Glomerular visceral epithelial cell (primary cell): ENCODE measurements at regions not wholly inside any gene's neighbourhood (a gene's known extent, or its start where the extent isn't known, plus 50 kb on each side); places are given as distances from the start of the nearest gene placed in this dataset.

Experiments used
- DNase-seq: peaks from one replicate; pipeline ENCODE4 v3.0.0-alpha.2; 2016; ENCODE audit errors: extremely low spot score

DNA sequence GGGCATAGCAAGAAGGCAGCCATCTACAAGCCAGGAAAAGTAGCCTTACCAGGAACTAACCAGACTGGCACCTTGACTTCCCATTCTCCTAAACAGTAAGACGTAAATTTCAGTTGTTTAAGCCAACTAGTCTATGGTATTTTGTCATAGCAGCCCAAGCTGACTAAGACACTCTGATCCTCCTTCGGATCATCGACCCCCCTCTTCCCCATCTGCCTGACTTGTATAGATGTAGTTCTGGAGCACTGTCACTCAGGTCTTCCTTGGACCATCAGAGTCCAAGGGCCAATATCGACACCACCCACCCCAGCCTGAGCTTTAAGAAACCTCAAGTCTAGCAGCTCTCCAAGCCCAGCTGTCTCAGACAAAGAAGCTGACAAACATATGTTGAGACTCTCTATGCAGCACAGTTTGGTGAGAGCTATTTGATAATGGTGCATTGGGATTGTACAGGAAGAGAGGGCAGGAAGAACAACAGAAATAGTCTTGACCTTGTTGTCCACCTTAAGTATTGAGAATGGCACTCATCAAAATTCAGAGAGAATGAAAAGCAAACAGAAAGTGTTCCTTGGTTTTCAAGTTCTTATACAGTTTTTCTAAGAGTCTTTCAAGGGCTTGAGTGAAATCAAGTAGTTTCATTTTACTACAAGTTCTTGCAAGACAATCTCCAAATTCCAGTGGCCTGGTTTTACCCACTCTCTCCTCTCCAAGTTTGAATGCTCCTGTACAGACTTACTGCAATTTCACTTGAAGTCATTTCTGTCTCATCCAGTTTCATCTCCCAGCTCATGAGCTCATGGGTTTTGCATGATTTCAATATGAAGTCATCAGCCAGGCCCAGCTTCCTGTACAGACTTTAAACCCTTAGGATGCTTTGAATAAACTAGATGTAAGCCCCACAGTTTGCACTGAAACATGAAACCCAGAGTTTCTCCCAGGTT is 122.3 kb upstream of the RAI14 start:
- peak; percentile 69 for DNase-seq

- DNase-seq, result peak; percentile 59
These were observed 121.5 kb upstream of the RAI14 start for GRCh38 chr5:34534523-34535103.

DNA sequence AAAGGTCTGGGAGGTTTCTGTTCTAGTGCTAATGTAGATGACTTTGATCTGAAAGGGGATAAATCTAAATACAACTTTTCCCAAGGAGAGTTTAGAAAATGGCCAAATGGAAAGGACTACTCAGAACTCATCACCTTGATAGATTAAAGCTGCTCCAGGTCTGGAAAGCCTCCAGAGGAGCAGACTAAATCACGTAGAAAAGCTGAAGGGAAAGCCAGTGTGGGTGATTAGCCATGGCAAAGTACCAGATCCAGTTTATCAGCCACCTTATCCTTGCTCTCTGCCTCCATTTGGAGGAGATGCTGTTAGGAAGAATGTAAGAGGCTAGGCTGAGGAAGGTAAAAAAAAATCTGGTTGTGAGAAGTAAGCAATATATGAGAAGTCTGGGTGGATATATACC is 120.7 kb upstream of the RAI14 start:
- DNase-seq, result no peak

GRCh38 chr5:34535944-34536623 is 120.0 kb upstream of the RAI14 start:
- no peak for DNase-seq

DNA sequence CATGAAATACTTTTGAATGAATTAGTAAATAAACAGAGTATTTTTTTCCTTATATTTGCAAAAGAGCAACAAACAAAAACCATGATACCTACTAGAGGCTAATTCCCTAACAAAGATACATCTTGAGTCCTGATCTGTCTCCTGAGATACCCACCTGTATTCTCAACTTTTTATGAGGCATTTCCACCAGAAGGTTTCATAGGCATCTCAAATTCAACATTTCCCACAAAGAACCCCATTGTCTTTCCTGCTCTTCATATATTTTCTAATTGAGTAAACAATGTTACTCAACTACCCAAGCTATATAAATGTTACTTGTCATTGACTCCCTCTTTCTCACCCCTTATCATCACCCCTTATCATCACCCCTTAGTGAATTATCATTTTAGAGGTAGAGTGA is 119.4 kb upstream of the RAI14 start:
- no peak for DNase-seq

DNA sequence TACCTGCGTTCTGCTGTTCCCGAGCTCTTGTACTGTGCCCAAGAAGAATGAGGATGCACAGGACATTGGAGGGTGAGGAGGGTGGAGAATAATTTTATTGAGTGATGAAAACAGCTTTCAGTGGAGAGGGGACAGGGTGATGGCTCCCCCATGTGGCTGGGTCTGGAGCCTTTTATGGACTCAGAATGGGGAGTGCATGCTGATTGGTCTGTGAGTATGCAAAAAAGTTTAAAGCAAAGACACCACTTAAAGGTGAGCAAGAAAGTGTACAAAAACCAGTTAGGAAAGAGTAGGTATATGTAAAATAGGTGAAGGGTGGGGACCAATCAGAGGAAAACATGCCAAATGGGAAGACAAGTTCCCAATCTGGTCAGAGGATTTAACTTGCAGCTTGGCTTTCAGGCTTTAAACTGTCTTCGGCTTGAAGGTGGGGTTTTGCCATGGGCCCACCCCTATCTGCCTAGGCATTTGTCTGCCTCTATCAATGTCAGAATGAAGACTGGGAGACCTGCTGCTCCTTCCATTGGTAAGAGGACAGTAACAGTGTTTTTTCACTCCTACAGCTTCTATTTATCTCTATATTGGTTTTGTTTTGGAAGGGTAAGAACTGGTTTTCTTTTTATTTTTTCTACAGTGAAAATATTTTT is 118.0 kb upstream of the RAI14 start:
- no peak for DNase-seq

- DNase-seq, result no peak
These were observed 116.9 kb upstream of the RAI14 start for GRCh38 chr5:34539183-34539582.

DNA sequence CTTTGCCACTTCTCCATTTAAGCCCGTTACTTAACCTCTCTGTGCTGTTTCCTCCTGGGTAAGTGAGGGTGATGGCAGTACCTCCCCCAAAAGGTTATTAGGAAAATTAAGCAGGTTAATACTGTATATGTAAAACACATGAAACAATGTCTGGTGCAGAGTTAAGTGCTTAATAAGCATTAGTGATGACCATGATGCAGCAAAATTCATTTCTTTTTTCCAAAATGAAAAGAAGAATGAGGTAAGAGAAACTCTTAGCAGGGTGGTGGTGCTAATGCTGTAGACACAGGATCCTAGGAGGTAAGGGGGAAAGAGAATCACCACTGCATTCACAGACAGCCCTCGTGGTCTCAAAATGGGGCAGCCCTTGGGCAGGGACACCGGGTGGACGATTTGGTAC is 115.1 kb upstream of the RAI14 start:
- DNase-seq, result no peak

DNA sequence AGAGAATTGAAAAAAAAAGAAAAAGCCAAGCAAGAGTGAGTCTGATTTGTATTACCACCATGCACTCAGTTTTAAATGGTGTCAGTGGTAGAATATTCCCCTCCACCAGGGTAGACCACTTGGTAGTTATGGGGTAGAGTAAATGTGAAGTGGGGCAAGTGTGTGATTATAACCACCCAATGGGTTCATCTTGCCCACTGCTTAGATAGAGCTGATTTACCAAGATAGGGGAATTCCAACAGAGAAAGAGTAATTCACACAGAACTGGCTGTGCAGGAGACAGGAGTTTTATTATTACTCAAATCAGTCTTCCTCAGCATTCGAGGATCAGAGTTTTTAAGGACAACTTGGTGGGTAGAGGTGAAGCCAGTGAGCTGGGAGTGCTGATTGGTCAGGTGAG is 113.3 kb upstream of the RAI14 start:
- DNase-seq, result no peak

- DNase-seq, result no peak
These were observed 112.4 kb upstream of the RAI14 start for GRCh38 chr5:34543687-34544086.

GRCh38 chr5:34544403-34544802 is 111.7 kb upstream of the RAI14 start:
- no peak for DNase-seq

DNA sequence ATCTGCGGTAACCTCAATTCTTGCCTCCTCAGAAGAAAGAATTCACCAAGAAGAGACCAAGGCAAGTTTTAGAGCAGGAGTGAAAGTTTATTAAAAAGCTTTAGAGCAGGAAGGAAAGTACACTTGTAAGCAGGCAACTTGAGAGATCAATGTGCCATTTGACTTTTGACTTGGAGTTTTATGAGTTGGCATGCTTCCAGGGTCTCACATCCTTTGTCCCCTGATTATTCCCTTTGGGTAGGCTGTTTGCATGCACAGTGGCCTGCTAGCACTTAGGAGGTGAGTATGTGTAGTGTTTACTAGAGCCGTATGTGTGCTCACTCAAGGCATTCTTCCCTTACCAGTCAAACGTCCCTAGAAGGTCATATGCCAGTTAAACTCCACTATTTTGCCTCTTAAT is 111.0 kb upstream of the RAI14 start:
- no peak for DNase-seq

GRCh38 chr5:34545626-34546025 is 110.5 kb upstream of the RAI14 start:
- no peak for DNase-seq

- no peak for DNase-seq
These were observed 108.6 kb upstream of the RAI14 start for GRCh38 chr5:34547300-34548085.

DNA sequence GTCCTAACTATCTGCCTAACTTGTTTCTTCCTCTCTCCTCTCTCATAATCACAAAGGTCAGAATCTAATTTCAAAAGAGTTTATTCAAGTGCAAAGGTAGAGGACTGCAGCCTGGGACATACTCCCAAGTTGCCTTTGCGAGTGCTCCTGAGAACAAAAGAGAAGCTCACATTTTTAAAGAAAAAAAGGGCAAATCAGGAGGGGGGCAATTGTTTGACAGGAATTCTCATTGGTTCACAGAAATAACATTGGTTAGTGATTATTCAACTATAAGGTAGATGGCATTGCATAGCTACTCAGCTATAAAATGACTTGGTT is 108.1 kb upstream of the RAI14 start:
- DNase-seq, result no peak

DNA sequence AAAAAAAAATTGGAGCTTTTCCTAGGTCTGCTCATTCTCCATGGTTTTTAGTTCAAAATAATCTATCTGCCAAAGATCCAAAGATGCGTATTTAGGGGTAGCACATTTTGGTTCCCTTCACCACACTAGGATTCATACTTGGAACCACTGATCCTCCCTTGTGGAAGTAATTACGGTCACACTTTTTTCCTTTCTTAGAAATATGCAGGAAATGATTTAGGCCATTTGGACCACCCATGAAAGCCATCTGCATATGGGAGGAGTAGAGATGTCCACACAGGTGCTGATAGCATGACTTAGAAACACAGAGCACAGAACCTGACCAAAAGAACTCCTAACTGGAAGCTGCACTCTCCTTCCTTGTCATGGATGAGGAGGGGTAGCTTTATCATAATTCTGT is 105.9 kb upstream of the RAI14 start:
- no peak for DNase-seq

GRCh38 chr5:34550964-34551363 is 105.2 kb upstream of the RAI14 start:
- DNase-seq, result no peak

DNA sequence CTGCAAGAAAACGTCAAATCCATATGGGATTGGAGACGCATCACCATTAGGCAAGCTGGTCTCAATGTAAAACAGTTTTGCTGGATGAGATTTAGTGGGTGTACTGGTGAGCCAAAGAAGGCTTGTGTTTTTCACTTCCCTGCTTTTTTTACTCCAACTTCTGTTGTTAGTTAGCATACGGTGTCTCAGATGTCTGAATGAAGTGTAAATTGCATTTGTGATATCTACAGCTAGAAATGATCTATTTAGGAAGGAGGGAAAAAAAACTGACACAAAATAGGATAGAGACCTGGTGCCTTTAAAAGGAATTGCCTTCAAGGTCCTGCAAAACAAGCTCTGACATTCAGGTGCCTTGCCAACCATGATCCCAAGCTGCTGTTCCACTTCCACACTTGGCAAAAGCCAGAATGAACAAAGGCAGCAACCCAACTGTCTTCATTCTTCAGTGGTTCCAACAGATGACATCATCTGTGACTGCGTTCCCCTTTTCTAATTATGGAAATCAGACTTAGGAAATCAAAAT is 104.2 kb upstream of the RAI14 start:
- DNase-seq, result no peak

DNA sequence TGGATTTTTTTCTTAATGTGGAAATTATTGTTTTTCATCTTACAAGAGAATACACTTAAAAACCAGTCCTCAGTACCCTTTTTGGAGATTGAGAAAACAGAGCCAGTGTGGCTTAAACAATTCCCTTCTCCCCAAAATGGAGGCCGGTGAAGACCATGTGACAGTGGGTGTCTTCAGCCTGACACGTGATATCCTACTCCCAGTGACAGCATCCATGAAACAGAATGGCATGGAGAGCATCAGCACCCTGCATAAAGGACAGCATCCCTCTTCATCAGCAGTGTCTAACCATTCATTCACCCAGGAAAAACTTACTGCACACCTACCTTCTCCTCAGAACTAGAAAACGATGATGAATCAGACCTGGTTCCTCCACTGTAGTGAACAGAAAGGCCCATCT is 103.4 kb upstream of the RAI14 start:
- DNase-seq, result no peak

- no peak for DNase-seq
These were observed 102.5 kb upstream of the RAI14 start for GRCh38 chr5:34553581-34553980.

DNA sequence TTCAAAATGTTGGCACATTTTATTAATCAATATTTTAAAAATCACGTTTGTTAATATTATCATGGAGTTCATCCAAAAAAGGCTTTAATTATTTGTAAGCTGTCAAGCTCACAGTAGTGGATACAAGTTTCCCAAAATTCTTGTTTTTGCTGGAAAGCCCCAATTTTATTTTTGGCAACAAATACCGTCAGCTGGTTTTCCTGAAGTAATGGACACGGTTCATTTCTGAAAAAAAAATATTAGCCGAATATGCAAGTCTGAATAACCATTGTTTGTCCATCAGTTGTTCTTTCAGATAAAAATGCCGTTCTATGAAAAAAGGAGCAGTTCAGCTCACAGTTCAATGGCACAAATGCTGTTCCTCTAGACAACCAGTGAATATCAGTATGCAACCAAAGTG is 101.5 kb upstream of the RAI14 start:
- no peak for DNase-seq
